Ishikawa (cell line): ENCODE measurements at regions not wholly inside any gene's neighbourhood (a gene's known extent, or its start where the extent isn't known, plus 50 kb on each side); places are given as distances from the start of the nearest gene placed in this dataset.

Experiments used
- CEBPB ChIP-seq: IDR thresholded peaks from 2 replicates; pipeline ENCODE4 v1.6.1; 2012
- CREB1 ChIP-seq: IDR thresholded peaks from 2 replicates; pipeline ENCODE4 v1.6.1; 2012; ENCODE audit warnings: low read depth
- EGR1 ChIP-seq: IDR thresholded peaks from 2 replicates; pipeline ENCODE4 v1.6.1; 2012
- EP300 ChIP-seq: IDR thresholded peaks from 2 replicates; pipeline ENCODE4 v1.6.1; 2012; ENCODE audit warnings: borderline replicate concordance
- FOXM1 ChIP-seq: IDR thresholded peaks from 2 replicates; pipeline ENCODE4 v1.6.1; 2012; ENCODE audit warnings: low read depth, borderline replicate concordance
- NFIC ChIP-seq: IDR thresholded peaks from 2 replicates; pipeline ENCODE4 v1.6.1; 2012
- RAD21 ChIP-seq: IDR thresholded peaks from 2 replicates; pipeline ENCODE4 v1.6.1; 2012; ENCODE audit warnings: low read depth
- REST ChIP-seq: IDR thresholded peaks from 2 replicates; pipeline ENCODE4 v1.6.1; 2012; ENCODE audit warnings: low read depth, mild to moderate bottlenecking
- TAF1 ChIP-seq: IDR thresholded peaks from 2 replicates; pipeline ENCODE4 v1.6.1; 2012; ENCODE audit warnings: low read depth, mild to moderate bottlenecking
- TCF12 ChIP-seq: IDR thresholded peaks from 2 replicates; pipeline ENCODE4 v1.6.1; 2012; ENCODE audit warnings: low read depth
- TEAD4 ChIP-seq: IDR thresholded peaks from 2 replicates; pipeline ENCODE4 v1.6.1; 2012
- YY1 ChIP-seq: IDR thresholded peaks from 2 replicates; pipeline ENCODE4 v1.6.1; 2012; ENCODE audit warnings: low read depth
- ZBTB7A ChIP-seq: IDR thresholded peaks from 2 replicates; pipeline ENCODE4 v1.6.1; 2012; ENCODE audit warnings: low read depth
- TF ChIP-seq, protein P1 (sequence below): IDR thresholded peaks from 2 replicates; pipeline ENCODE4 v1.6.1; 2012
- TF ChIP-seq, protein P2 (sequence below): IDR thresholded peaks from 2 replicates; pipeline ENCODE4 v1.6.1; 2012

DNA sequence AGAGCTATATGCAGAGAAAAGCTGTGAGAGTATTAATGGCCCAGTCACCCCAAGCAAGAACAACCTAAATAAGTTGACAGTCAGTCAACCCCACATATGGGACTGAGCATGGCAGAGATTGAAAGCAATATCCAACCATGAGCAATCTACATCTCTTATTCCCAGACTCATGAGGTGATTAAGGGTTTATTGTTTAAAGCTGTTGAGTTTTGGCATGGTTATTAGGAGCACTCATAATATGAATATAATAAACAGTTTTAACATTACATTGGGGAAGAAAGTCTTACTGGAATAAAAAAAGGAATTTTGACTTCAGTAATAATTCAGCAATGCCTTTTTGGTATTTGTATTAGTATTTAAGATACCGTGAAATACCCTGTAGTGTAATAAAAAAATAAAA, 1627.4 kb downstream of the STIM2 start:
- TF ChIP-seq RAD21 (no peak), CEBPB (no peak), TEAD4 (no peak), TAF1 (no peak), REST (no peak), ZBTB7A (no peak), NFIC (no peak), EP300 (no peak)
- TF ChIP-seq, protein P1, sequence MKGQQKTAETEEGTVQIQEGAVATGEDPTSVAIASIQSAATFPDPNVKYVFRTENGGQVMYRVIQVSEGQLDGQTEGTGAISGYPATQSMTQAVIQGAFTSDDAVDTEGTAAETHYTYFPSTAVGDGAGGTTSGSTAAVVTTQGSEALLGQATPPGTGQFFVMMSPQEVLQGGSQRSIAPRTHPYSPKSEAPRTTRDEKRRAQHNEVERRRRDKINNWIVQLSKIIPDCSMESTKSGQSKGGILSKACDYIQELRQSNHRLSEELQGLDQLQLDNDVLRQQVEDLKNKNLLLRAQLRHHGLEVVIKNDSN = no peak
- TF ChIP-seq, protein P2, sequence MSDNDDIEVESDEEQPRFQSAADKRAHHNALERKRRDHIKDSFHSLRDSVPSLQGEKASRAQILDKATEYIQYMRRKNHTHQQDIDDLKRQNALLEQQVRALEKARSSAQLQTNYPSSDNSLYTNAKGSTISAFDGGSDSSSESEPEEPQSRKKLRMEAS = no peak

DNA sequence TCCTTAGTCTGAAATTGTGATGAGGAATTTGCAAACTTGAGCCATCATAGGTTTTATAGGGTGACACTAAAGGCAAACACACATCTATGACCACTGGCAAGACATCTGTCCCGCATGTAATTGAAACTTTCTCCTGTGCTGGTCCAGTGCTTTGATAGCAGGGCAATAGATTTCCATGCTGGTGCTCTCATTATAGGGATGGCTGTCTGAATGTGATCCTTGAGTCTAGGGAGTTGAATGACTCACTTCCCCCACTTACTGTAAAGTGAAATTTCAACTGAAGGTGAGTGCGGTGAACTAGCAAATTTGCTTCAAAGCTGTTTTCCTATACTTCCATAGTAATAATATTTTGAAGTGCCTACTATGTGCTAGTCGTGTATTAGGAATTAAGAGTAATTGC, 1630.0 kb downstream of the STIM2 start:
- no peak for TF ChIP-seq TEAD4
- TF ChIP-seq CREB1 = no peak
- TF ChIP-seq EP300 = no peak
- TF ChIP-seq FOXM1 = no peak
- no peak for TF ChIP-seq TAF1
- TF ChIP-seq REST = no peak
- no peak for TF ChIP-seq ZBTB7A
- no peak for TF ChIP-seq YY1
- TF ChIP-seq, protein P2 = no peak
- TF ChIP-seq RAD21 = no peak
- TF ChIP-seq NFIC = no peak
- TF ChIP-seq, protein P1 = no peak
- TF ChIP-seq EGR1 = no peak
- no peak for TF ChIP-seq TCF12

GRCh38 chr4:28505064-28505463, 1644.4 kb downstream of the STIM2 start:
- TF ChIP-seq YY1 = no peak

GRCh38 chr4:28508636-28509035, 1648.0 kb downstream of the STIM2 start:
- TF ChIP-seq, protein P2 = no peak
- TF ChIP-seq TCF12 = no peak
- TF ChIP-seq CREB1 = no peak
- no peak for TF ChIP-seq RAD21
- no peak for TF ChIP-seq TAF1
- no peak for TF ChIP-seq NFIC
- TF ChIP-seq ZBTB7A = no peak
- no peak for TF ChIP-seq EGR1
- TF ChIP-seq EP300 = no peak
- TF ChIP-seq YY1 = no peak
- no peak for TF ChIP-seq TEAD4
- TF ChIP-seq, protein P1 = no peak
- TF ChIP-seq CEBPB = no peak

DNA sequence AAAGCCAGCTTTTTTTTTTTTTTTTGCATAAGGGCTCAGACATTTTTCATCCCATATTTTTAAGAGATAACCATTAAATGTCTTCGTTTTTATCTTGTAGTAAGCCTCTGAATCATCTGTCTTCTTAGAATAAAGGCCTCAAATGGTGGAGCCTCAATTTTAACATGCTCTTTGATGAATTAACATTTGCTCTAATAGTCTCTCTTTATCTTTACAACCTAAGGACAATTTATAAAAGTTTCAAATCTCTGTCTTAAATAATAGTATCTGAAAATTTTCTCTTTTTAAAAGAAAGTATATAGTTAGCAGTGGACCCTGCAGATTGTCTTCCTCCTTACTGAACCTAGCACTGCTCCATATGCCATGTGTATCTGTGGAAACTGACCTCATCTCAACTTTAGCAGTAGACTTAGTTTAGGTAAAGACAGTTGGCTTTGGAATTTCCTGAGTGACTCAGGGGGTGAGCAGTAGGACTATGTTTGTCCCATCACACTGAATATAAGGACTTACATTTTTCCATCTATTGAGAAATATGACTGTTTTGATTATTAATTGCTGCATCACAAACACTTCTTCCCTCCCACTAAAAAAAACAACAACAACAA, 1658.0 kb downstream of the STIM2 start:
- TF ChIP-seq RAD21 (no peak), YY1 (no peak), TCF12 (no peak), EP300 (no peak), FOXM1 (no peak), TEAD4 (no peak), EGR1 (no peak), CEBPB (no peak), CREB1 (no peak), NFIC (no peak), REST (no peak), ZBTB7A (no peak), TAF1 (no peak)
- TF ChIP-seq, protein P1 = no peak
- TF ChIP-seq, protein P2 = no peak
